ENCODE measurements at regions not wholly inside any gene's neighbourhood (a gene's known extent, or its start where the extent isn't known, plus 50 kb on each side); places are given as distances from the start of the nearest gene placed in this dataset.

DNA sequence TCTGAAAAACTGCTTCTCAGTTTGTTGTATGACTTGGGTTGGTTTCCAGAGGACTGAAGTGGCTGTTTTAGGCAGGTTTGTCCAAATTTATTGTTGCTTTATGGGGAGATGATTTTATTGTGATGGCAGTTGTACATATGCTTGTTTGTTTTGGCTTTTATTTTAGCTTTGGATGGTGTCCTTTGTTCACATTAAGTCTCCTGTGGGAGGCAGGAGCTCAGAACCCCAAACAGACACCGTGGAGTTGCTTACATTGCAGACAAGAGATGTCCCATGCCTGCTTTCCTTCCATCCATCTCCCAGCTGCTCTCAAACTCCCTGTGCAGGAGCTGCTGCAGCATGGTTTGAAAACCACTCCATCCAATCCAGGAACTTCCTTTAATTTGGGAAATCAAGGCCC, 414.7 kb downstream of the LPIN1 start:
- no peak for TF ChIP-seq POLR2A (IDR thresholded peaks at IDR 0.05)
- TF ChIP-seq CTCF (IDR thresholded peaks at IDR 0.05) = no peak
